NCI-H460 (cell line): ENCODE measurements at regions not wholly inside any gene's neighbourhood (a gene's known extent, or its start where the extent isn't known, plus 50 kb on each side); places are given as distances from the start of the nearest gene placed in this dataset.
"Not testable (repeated sequence)": the region's sequence is repeated elsewhere in the genome, so short reads cannot be mapped to it uniquely, and the experiment has no call there.

Experiments used
- DNase-seq: peaks from one replicate; pipeline ENCODE4 v3.0.0-alpha.2; 2016; ENCODE audit warnings: low read depth; ENCODE audit errors: extremely low read depth

DNA sequence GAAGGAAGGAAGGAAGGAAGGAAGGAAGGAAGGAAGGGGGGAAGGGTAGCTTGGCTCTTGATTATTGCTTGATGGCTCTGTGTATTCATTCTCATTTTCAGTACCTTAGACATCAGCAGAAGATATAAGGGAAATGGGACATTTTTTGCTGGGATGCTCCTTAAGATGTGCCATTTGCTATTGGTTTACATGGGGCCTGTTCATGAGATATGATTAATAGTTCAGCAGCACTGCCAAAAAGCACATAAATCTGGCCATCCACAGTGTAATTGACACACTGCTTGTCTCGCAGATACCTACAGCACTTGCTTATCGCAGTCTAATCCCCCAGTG lies 137.5 kb upstream of the JARID2 start:
- DNase-seq = no peak

DNA sequence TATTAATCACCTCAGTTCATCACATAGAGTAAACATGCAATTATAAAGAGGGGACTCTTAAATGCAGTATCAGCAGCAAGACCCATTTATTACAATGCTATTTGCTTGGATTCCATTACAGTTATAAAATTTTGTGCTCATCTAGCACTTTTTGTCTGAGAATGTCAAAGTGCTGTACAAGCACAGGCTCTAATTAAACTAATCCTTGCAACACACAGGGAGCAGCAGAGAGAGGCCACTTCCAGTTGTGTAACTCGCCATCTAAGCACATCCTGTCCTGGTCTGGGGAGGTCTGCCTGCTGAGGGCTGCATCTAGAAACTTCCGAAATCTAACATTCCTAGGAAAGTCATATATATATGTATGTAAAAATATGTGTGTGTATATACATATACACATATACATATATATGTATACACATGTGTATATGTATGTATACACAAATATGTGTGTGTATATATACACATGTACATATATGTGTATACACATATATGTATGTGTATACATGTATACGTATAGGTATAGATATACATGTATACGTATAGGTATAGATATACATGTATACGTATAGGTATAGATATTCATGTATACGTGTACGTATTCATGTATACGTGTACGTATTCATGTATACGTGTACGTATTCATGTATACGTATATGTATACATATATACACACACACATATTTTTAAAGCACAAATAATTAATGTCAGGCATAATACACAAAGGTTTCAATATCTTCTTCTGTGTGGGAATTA lies 136.4 kb upstream of the JARID2 start:
- no peak for DNase-seq

DNA sequence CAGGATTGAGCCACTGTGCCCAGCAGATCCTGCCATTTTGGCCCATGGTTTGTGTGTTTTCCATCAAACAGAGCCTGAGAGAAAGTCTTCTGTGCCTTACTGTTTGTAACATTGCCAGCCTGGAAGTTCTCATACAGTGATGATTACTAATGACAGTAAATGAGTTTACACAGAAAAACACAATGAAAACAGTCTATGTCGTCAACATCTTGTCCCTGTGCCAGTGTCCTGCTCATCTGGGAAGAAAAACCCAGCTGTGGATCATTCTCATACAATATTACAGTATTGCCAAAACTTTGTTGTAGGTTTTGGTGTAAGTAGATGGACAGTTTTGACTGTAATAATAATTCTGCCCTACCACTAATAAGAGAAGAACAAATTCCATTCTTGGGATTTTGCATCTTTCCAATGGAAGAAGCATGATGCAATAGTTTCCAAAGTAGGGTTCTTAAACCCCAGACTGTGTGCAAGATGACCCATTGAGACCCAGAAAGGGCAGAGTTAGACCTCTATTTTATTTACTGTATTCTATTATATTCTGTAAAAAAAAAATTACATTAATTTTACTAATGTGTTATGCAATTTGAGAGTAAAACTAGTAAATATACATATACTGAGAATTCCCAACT lies 135.0 kb upstream of the JARID2 start:
- no peak for DNase-seq

DNA sequence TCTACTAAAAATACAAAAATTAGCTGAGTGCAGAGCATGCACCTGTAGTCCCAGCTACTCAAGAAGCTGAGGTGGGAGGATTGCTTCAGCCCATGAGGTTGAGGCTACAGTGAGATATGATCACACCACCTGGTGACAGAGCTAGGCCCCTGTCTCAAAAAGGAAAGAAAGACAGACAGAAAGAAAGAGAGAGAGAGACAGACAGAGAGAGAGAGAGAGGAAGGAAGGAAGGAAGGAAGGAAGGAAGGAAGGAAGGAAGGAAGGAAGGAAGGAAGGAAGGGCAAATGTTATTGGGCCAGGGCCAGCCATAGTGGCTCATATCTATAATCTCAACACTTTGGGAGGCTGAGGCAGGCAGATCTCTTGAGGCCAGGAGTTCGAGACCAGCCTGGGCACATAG lies 134.3 kb upstream of the JARID2 start:
- DNase-seq = not testable (repeated sequence)

DNA sequence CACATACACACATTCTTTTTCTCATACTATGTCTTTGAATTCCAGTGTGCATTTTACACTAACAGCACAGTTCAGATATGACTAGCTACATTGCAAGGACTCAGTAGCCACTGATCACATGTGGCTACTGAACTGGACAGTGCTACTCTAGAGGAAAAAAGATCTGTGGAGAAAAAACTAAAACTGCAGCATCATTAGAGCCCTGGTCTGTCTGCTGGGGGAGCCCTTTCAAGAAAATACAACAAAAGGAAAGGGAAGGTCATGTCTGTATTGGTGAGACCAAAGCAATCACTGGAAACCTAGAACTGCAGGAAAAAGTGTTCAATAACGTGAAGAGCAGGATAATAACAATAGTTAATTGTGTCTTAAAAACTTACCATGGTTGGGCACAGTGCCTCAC lies 132.3 kb upstream of the JARID2 start:
- no peak for DNase-seq

DNA sequence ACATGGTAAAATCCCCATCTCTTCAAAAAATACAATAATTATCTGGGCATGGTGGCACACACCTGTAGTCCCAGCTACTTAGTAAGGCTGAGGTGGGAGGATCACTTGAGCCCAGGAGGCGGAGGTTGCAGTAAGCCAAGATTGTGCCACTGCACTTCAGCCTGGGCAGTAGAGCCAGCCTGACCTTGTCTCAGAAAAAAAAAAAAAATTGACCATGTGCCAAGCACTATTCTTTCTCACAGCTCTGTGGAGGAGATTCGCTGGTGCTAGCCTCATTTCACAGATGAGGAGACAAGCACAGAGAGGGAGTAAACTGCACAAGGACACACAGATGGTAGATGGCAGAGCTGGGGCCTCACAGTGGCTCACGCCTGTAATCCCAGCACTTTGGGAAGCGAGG lies 131.8 kb upstream of the JARID2 start:
- DNase-seq = no peak

DNA sequence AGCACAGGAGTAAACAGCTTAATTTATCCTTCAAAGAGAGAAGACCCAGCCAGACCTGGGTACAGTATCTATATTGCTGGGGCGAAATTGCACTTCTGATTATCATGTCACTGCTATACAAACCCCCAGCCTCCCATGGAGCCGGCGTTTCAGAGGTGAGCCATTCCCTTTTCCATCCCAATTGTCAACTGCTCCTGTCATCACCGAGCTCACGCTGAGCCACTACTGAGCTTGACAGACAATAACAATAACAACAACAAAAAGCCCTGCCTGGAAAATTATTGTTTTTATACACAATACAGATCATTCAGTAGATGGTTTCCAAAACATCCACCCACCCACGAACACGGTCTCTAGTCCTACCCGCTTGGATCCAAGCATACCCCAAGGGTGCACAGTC lies 129.0 kb upstream of the JARID2 start:
- no peak for DNase-seq

DNA sequence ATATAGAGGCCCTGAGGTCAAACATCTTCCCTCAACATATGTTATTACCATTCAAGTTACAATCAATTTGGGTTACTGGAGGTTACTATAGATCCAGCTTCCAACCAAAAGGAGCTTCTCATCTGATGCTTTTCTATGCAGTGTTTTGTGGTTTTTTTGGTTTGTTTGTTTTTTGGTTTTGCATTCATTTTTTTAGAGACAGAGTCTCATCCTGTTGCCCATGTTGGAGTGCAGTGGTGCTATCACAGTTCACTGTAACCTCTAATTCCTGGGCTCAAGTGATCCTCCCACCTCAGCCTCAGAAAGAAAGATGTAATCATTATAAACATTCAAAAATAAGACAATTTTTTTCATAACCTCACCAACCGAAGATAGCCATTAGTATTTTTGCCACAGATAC lies 124.4 kb upstream of the JARID2 start:
- DNase-seq = no peak

DNA sequence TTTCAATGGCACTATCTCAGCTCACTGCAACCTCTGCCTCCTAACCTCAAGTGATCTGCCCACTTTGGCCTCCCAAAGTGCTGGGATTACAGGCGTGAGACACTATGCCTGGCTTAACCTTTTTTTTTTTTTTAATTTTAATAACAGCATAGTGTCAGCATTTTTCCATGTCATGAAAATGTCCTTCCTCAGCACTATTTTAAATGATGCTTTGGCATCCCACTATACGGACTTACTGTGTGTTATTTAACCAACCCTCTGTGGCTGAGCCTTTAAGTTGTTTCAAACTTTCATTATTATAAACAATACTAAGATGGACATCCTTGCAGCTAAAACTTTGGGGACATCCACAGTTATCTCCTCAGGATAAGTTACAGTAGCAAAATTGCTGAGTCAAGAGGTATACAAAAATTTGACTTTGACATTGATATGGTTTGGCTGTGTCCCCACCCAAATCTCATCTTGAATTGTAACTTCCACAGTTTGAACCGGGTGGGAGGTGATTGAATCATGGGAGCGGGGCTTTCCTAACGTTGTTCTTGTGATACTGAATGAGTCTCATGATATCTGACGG lies 123.8 kb upstream of the JARID2 start:
- DNase-seq = no peak

DNA sequence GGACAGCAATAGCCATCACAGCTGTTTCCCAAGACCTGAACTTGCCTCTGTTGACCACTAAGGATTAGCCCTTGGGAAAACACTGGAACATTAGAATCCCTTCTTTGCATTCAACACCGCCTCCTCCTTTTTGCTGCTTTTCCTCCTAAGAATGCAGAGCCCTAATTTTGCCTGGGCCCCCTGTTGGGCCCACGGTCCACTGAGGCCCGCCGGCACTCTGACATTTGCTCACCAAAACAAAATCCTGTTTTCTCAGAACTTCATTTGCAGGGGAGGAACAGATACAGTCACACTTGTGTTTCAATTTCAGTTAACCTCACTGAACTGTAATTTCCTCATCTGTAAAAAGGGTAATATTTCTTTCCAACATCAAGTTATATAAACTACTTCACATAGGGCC lies 116.0 kb upstream of the JARID2 start:
- DNase-seq = no peak

DNA sequence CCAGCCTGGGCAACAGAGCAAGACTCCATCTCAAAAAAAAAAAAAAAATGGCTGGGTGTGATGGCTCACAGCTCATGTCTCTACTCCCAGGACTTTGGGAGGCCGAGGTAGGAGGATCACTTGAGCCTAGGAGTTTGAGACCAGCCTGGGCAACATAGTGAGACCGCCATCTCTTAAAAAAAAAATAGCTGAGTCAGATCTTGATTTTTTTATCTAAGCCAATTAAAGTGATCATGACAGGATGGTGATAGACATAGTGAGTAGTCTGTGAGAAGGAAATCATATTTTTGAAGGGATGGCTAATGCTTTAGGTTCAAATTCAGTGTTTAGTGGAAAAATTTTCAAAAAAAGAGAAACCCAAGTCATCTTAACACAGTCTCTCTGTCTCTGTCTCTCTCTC lies 114.6 kb upstream of the JARID2 start:
- DNase-seq = no peak

DNA sequence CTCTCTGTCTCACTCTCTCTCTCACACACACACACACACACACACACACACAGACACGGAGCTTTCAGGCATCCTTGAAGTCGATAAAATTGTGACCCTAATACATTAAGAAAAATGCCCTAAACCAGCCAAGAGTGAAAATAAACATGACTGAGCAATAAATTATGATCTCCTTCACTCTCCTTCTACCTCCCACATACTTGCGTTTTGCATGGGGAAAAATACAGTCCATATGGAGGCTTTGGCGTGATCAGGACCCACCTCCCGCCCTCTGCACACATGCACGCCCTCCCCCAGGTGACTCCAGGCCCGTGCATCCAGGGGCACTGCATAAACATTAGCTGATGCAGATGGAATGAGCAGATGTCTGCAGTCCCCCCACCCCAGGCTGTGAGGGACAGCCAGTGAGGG lies 114.2 kb upstream of the JARID2 start:
- DNase-seq = no peak

DNA sequence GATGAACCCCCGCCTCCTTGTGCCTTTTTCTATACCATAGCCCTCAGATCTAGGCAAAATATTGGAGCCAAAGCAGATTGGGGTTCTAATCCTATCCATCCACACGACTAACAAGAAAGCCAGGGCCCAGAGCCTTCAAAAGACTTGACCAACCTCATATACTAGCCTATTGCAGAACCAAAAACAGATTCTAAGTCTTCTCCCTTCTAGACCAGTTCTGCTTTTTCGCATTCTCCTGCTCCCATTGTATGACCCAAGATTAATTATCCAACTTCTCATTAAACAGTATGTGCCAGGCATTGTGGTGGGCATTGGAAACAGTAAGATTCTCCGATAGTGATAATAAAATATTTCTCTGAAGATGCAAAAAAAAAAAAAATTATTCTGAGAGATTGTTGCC lies 113.7 kb upstream of the JARID2 start:
- DNase-seq = no peak

DNA sequence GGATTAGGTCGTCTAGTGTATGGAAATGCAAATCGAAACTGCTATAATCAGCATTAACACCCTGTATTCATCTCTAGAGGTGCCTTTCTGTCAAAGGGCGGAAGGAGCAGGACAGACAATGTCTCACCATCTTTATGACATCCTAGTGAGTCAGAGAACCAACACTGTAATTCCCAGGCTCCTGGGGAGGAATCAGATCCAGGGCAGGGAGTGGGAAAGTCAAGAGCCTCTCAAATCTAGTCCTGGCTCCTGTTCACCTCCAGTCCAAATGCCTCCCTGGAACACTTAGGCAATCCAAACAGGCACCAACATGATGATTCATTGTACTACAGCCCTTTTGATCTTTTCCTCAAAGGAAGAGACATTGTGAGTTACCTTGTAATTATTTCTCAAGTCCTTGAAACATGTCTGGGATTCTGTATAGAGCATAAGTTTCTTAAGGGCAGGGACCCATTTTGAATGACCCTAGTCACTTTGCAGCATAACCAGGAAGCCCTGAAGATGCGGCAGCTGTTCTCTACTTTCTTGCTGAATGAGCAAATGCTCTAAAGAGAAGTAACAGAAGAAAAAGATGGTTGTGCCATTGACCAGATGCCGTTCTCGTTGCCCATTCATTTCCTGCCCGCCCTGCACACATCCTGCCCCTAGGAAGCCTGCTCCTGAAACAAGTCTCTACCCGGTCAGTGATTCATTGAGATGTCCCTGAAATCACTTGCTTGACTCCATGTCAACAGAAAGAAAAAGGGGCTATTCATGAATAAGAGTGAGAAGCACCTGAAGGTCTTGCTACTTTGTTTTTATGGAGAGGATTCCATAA lies 112.8 kb upstream of the JARID2 start:
- DNase-seq = peak; percentile 30

DNA sequence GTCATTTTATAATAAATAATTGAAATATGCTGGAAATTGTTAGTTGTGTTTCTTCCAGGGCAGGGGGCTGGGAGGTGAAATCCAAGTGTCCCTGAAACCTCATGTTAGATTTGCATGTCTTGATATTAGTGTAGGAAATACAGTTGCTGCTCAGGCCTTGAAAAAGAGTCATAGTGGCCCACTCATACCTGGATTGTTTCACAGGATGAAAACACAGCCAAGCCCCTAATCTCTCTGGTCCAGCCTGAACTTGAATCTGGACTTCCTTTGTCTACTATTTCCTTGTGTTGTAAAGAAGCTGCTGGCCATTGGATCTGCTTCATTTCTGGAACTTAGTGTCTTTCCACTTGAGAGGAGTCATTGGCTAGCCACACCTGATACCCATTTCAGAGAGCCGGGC lies 108.8 kb upstream of the JARID2 start:
- DNase-seq = no peak

DNA sequence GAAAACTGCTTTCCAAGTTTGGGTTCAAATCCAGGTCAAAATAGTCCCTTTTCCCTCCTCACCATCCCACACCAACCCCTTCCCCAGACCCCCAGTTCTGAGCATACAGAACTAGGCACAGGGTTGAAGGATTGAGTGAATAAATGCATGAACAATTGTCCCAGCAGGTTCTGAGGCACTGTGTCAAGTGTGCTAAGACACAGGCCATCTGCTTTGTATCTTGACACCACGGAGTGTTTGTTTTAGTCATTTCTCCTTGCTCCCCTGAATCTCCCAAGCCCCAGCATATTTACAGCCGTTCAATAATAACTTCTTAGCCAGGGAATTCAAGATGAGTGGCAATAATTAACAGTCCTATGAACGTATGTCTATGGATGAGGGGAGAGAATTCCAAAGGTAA lies 102.8 kb upstream of the JARID2 start:
- DNase-seq = no peak

DNA sequence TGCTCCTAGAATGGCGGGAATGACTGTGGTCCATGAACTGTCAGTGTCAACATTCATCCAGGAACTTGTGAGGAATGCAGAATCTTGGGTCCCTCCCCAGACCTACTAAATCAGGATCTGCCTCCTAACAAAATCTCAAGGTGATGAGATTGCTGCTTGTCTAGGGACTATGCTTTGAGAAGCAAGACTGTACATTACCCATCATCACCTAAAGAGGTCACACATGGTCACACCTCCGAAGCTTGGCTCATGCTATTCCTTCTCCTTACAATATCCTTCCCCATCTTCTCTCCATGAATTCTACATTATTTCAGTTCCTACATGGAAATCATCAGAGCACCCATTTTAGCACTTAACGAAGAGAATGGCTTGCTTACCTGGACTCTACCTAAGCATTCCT lies 102.3 kb upstream of the JARID2 start:
- no peak for DNase-seq

DNA sequence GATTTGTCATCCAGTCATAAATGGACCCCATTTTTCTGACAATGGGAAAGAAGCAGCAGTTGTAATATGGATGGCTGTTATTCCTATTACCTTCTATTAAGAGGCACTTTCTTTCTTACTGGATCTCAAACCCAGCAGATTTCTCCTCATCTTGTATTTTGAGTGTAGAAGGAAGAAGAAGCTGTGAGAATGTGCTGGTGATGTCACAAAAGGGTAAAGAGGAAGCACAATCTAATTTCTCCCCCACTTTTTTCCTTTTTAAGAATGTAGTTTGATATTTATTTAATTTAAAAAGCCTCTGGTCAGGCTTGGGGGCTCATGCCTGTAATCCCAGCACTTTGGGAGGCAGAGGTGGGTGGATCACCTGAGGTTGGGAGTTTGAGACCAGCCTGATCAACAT lies 100.0 kb upstream of the JARID2 start:
- no peak for DNase-seq

DNA sequence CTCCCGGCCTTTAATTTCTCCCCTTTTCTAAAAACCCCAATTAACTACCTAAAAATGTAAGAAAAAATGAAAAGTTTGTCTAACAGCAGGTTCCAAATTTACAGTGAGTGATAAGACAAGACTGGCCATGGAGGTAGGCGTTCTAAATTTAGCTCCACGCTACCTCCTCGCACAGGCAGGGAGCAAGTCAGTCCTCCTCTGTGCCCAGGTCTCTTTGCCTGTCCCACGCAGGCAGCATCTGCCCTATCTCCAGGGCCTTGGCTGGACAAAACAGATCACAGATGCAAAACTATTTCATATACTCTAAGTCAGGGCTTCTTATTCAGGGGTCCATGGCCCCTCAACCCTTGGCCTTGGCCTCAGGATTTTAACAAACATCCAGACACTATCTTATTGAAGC lies 98.0 kb upstream of the JARID2 start:
- DNase-seq = no peak

DNA sequence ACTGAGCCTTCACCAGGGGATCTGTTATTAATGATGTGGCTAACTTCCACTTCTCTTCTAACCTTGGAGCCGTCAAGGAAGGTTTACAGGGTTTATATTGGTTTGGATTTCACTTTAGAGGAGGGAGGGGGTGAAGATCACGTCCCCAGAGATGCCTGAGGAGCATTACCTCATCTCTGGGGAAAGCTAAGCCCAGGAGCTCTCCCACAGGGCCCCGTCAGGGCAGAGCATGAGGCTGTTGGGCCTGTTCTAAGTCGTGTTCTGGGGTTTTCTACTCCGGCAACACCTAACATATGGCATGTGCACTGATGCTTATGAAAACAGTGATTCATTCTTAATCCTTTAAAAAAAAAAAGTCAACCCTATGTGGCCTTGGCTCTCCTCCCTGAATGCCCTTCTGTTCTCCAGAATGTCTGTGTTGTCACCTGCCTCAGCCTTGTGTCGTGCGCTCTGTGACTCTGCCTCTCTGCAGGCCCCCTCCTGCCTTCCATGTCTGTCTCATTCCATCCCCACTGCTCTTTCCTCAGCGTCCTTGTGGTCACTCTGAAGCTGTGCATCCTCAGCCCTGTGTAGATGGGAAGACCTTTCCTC lies 97.4 kb upstream of the JARID2 start:
- no peak for DNase-seq

DNA sequence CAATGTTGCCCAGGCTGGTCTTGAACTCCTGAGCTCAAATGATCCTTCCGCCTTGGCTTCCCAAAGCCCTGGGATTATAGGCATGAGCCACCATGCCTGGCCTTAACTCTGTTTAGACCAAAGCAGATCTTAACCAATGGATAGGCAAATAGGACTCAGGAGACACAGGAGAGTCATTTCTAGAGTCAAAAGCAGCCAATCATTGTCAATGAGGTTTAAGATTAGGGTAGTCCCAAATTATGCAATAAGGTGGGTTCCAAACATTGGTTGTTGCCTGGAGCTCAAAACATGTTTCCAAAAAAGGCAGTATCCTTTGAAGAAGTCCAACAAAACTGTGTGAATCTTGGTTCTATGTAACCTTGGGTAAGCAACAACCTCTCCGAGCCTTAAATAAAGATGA lies 95.7 kb upstream of the JARID2 start:
- DNase-seq = no peak
